Testis (tissue), 2 donors: ENCODE measurements at regions not wholly inside any gene's neighbourhood (a gene's known extent, or its start where the extent isn't known, plus 50 kb on each side); places are given as distances from the start of the nearest gene placed in this dataset.

Experiments
- POLR2A ChIP-seq: fragments of 450-650 bp; IDR thresholded peaks from one replicate; pipeline ENCODE4 v1.6.1; 2017; ENCODE audit warnings: antibody characterized with exemption, mild to moderate bottlenecking, moderate library complexity
- TF ChIP-seq, protein P1 (sequence below), 3 experiments: fragments of 450-650 bp in 2 of 3; fragments of 200-600 bp in 1 of 3; sonication (generic) in 1 of 3; IDR thresholded peaks; one replicate each; pipeline ENCODE4 v1.5.1; 2016 to 2019; ENCODE audit warnings: antibody characterized with exemption in 3 of 3, mild to moderate bottlenecking in 2 of 3, moderate library complexity in 1 of 3

DNA sequence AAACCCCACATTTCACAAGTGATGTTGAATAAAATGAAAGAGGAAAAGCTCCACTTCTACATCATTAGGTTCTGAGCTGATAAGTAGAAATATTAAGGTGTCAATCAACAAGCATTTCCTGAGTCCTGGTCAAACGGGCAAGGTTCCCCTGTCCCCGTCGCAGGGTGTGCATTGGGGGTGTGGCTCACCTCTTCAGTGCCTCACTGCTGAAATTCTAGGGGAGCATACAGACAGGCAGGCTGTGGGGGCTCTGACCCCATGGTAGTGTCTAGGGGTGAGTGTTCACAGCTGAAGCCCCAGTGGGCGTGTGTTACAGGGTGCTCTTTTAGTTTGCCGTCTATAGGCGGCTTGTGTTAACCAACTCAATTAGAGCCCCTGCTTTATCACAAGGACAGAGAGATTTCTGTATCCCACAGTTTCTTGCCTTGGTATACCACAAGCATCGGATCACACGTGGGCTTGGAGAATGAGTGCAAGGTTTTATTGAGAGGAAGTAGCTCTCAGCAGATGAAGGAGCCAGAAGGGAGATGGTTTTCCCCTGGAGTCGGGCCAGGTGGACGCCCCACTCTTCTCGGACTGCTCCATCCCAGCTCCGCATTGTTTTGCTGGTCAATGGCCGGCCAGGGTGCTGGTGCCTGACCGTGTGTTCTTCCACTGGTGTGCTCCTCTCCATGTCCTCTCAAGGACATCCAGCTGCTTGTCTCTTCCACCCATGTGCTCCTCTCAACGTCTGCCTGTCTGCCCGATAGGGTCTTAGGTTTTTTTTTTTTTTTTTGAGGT, 238.2 kb upstream of the NLRP1 start:
- TF ChIP-seq, protein P1, sequence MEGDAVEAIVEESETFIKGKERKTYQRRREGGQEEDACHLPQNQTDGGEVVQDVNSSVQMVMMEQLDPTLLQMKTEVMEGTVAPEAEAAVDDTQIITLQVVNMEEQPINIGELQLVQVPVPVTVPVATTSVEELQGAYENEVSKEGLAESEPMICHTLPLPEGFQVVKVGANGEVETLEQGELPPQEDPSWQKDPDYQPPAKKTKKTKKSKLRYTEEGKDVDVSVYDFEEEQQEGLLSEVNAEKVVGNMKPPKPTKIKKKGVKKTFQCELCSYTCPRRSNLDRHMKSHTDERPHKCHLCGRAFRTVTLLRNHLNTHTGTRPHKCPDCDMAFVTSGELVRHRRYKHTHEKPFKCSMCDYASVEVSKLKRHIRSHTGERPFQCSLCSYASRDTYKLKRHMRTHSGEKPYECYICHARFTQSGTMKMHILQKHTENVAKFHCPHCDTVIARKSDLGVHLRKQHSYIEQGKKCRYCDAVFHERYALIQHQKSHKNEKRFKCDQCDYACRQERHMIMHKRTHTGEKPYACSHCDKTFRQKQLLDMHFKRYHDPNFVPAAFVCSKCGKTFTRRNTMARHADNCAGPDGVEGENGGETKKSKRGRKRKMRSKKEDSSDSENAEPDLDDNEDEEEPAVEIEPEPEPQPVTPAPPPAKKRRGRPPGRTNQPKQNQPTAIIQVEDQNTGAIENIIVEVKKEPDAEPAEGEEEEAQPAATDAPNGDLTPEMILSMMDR (IDR thresholded peaks at IDR 0.05), result no peak
- no peak for TF ChIP-seq POLR2A
